Activated CD4-positive, alpha-beta memory T cell treated with anti-CD3 and anti-CD28 coated beads, Interleukin-2, amount 10 ng/mL, durations not matched to agents 7 days and 5 days (primary cell): ENCODE measurements at regions not wholly inside any gene's neighbourhood (a gene's known extent, or its start where the extent isn't known, plus 50 kb on each side); places are given as distances from the start of the nearest gene placed in this dataset.
"Not testable (repeated sequence)": the region's sequence is repeated elsewhere in the genome, so short reads cannot be mapped to it uniquely, and the experiment has no call there.

Experiments used
- CTCF ChIA-PET: fragments of 350-600 bp; sonication (Branson Sonifier 250); formaldehyde crosslinking; loops from one replicate; lab custom pipeline; 2021; ENCODE audit warnings: antibody characterized with exemption, inconsistent platforms; lab: Charles Lee
- POLR2A ChIA-PET: fragments of 350-600 bp; sonication (Branson Sonifier 250); formaldehyde crosslinking; loops from one replicate; lab custom pipeline; 2021; ENCODE audit warnings: antibody characterized with exemption; lab: Charles Lee
- DNase-seq: peaks from one replicate; pipeline ENCODE4 v3.0.0-alpha.2; 2020
- H3K27ac Mint-ChIP-seq: one replicate; pipeline ENCODE4 v1.8.0; 2021; ENCODE audit warnings: mild to moderate bottlenecking, mixed read lengths
- H3K27me3 Mint-ChIP-seq: one replicate; pipeline ENCODE4 v1.8.0; 2021; ENCODE audit warnings: mixed read lengths
- H3K36me3 Mint-ChIP-seq: one replicate; pipeline ENCODE4 v1.8.0; 2021; ENCODE audit warnings: low read depth, mixed read lengths
- H3K4me1 Mint-ChIP-seq: one replicate; pipeline ENCODE4 v1.8.0; 2021; ENCODE audit warnings: mixed read lengths
- H3K4me3 Mint-ChIP-seq: one replicate; pipeline ENCODE4 v1.8.0; 2021; ENCODE audit warnings: mild to moderate bottlenecking, mixed read lengths
- H3K9me3 Mint-ChIP-seq: one replicate; pipeline ENCODE4 v1.8.0; 2021; ENCODE audit warnings: mixed read lengths

GRCh38 chr1:186255266-186255665 lies 119.8 kb downstream of the TPR start:
- H3K4me3 Mint-ChIP-seq: no peak overlapping the region
- no peak for DNase-seq
- no peaks in the 10 kb centered on the region for H3K9me3 Mint-ChIP-seq
- H3K36me3 Mint-ChIP-seq: no peaks in the 10 kb centered on the region
- H3K4me1 Mint-ChIP-seq: no peaks in the 10 kb centered on the region
- peaks cover 6% of the 10 kb centered on the region for H3K27me3 Mint-ChIP-seq
- no peak overlapping the region for H3K27ac Mint-ChIP-seq
- POLR2A ChIA-PET: no interaction called here
- CTCF ChIA-PET: interaction anchor here (1.1 kb wide), 1 partner anchor 70 kb away, joined by 3 read pairs; no protein-coding TSS in a partner anchor

- CTCF ChIA-PET: no interaction called here
- POLR2A ChIA-PET: no interaction called here
- H3K27me3 Mint-ChIP-seq: peaks cover 4% of the 10 kb centered on the region
- H3K9me3 Mint-ChIP-seq: no peaks in the 10 kb centered on the region
- H3K4me1 Mint-ChIP-seq: no peaks in the 10 kb centered on the region
- H3K4me3 Mint-ChIP-seq: no peak overlapping the region
- DNase-seq: no peak
- H3K36me3 Mint-ChIP-seq: no peaks in the 10 kb centered on the region
- H3K27ac Mint-ChIP-seq: no peak overlapping the region
These were observed 124.5 kb downstream of the TPR start for GRCh38 chr1:186250529-186250928.

GRCh38 chr1:186248608-186249007 lies 126.4 kb downstream of the TPR start:
- H3K36me3 Mint-ChIP-seq, DNase-seq, H3K27ac Mint-ChIP-seq, H3K4me1 Mint-ChIP-seq, H3K27me3 Mint-ChIP-seq, H3K4me3 Mint-ChIP-seq, CTCF ChIA-PET, POLR2A ChIA-PET, H3K9me3 Mint-ChIP-seq: not testable (repeated sequence)

- no peaks in the 10 kb centered on the region for H3K4me1 Mint-ChIP-seq
- DNase-seq: no peak
- H3K4me3 Mint-ChIP-seq: no peak overlapping the region
- H3K27ac Mint-ChIP-seq: no peak overlapping the region
- H3K27me3 Mint-ChIP-seq: peaks cover 2% of the 10 kb centered on the region
- ChIA-PET CTCF (no interaction called here), POLR2A (no interaction called here)
- no peaks in the 10 kb centered on the region for H3K9me3 Mint-ChIP-seq
- no peaks in the 10 kb centered on the region for H3K36me3 Mint-ChIP-seq
These were observed 130.2 kb downstream of the TPR start for GRCh38 chr1:186244825-186245224.
